ENCODE measurements at regions not wholly inside any gene's neighbourhood (a gene's known extent, or its start where the extent isn't known, plus 50 kb on each side); places are given as distances from the start of the nearest gene placed in this dataset.

DNA sequence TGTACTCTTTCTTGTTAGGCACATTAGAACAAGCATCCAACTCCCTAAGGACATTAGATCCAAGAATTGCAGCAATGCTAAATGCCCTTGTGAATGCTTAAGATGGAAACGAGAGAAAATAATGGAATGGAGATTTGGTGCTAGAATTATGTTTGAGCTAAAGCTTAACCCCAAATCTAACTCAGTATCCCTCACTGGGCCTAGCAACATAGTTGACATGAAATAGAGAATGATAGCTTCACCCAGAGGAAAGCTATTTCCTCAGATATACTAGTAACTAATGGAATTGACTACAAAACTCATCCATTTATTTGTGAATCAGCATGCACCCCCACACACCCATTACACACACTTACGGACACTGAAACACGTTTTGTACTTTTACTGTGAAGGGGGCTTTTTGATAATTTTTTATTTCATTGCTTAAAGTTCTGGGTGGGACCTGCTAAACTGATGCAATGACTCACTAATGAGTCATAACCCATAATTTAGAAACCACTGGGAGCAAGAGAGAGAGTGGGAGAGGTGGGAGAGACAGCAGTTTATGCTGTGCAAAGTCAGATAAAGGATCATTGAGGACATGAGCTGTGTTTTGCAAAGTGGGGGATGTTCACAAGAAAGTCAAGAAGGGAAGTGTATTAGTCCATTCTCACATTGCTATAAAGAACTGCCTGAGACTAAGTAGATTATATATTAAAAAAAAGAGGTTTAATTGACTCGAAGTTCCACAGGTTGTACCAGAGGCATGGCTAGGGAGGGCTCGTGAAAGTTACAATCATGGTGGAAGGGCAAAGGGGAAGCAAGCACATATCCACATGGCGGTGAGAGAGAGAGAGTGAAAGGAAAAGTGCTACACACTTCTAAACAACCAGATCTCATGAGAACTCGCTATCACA, 382.7 kb downstream of the SFMBT2 start:
- TF ChIP-seq NUFIP1 (IDR thresholded peaks at IDR 0.05; ENCODE audit: partially characterized antibody) (no peak), RNF2 (IDR thresholded peaks at IDR 0.05) (peak; percentile 97), RBM34 (IDR thresholded peaks at IDR 0.05; ENCODE audit: borderline replicate concordance, insufficient read depth, low read length) (no peak), RHOXF2B (CRISPR knock-in tag; conservative IDR thresholded peaks at IDR 0.05) (no peak), EZH2 (IDR thresholded peaks at IDR 0.05; ENCODE audit: borderline replicate concordance, low read depth, low read length) (no peak), SMAD1 (IDR thresholded peaks at IDR 0.05; ENCODE audit: low read depth, low read length, partially characterized antibody) (peak; percentile 65), ARID2 (IDR thresholded peaks at IDR 0.05) (no peak), RCOR1 (IDR thresholded peaks at IDR 0.05; ENCODE audit: borderline replicate concordance in 1 of 2, low read depth in 2 of 2, low read length in 2 of 2) (peak; percentile 62 to 89; a peak in 2 of 4 replicates), PML (IDR thresholded peaks at IDR 0.05; ENCODE audit: low read length) (peak; percentile 77), EP300 (IDR thresholded peaks at IDR 0.05; ENCODE audit: low read length) (peak; percentile 97)
- TF ChIP-seq, protein P1, sequence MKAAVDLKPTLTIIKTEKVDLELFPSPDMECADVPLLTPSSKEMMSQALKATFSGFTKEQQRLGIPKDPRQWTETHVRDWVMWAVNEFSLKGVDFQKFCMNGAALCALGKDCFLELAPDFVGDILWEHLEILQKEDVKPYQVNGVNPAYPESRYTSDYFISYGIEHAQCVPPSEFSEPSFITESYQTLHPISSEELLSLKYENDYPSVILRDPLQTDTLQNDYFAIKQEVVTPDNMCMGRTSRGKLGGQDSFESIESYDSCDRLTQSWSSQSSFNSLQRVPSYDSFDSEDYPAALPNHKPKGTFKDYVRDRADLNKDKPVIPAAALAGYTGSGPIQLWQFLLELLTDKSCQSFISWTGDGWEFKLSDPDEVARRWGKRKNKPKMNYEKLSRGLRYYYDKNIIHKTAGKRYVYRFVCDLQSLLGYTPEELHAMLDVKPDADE (conservative IDR thresholded peaks at IDR 0.05; ENCODE audit: control insufficient read depth, low read depth, low read length): no peak
- TF ChIP-seq, protein P2, sequence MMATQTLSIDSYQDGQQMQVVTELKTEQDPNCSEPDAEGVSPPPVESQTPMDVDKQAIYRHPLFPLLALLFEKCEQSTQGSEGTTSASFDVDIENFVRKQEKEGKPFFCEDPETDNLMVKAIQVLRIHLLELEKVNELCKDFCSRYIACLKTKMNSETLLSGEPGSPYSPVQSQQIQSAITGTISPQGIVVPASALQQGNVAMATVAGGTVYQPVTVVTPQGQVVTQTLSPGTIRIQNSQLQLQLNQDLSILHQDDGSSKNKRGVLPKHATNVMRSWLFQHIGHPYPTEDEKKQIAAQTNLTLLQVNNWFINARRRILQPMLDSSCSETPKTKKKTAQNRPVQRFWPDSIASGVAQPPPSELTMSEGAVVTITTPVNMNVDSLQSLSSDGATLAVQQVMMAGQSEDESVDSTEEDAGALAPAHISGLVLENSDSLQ (IDR thresholded peaks at IDR 0.05): peak; percentile 68
